ENCODE measurements at regions not wholly inside any gene's neighbourhood (a gene's known extent, or its start where the extent isn't known, plus 50 kb on each side); places are given as distances from the start of the nearest gene placed in this dataset.
A peak's percentile ranks its signal among the peaks of the same experiment; 100 is the strongest.
"Not testable (repeated sequence)": the region's sequence is repeated elsewhere in the genome, so short reads cannot be mapped to it uniquely, and the experiment has no call there.

DNA sequence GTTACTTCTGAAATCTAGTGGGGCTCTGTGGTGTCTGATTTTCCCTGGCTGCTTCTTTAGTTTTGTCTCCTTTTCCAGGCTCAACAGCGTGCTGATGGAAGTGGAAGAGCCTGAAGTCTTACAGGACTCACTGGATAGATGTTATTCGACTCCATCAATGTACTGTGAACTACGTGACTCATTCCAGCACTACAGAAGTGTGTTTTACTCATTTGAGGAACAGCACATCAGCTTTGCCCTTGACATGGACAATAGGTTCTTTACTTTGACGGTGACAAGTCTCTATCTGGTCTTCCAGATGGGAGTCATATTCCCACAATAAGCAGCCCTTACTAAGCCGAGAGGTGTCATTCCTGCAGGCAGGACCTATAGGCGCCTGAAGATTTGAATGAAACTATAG, 51.1 kb downstream of the NBPF8 start:
- peak; percentile 44 for DNase-seq (ENCODE audit: low read depth)

DNA sequence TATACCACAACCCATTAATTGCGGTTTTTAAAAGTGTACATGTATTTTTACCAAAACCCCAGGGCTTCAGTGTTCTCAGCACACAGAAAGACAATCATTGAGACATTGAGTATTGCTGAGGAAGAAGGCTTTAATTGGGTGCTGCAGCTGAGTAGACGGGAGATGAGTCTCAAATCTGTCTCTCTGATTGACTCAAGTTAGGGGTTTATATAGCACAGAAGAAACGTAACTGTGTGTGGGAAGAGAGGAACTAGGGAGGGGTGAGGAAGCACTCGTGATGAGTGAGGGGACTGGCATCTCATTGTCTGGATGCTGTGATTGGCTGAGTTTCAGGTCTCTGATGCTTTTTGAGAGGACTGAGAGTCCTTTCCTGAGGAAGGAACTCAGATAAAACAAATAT, 62.8 kb downstream of the NBPF8 start:
- DNase-seq (ENCODE audit: low read depth) = not testable (repeated sequence)

- DNase-seq (ENCODE audit: low read depth) = not testable (repeated sequence)
Measured at GRCh38 chr1:120478400-120478799, 63.6 kb downstream of the NBPF8 start.

- DNase-seq (ENCODE audit: low read depth) = not testable (repeated sequence)
Measured at GRCh38 chr1:120487542-120487941, 72.7 kb downstream of the NBPF8 start.

DNA sequence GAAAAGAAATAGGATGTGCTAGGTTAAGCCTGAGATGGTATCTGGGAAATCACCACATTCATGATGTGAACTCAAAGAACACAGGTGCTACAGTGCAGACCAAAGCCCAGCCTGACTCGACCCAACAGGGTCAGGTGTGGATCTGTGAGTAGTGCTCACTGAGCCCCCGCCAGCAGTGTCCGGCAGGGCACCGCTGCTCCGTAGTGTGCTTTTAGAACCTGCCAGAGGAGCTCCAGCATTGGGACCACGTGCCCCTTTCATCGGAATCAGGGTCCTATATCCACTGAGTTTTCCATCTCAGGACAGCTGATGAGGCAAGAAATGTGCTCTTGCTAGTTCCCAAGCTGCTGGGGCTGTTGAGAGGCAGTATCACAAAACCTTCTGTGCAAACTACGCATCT, 74.4 kb downstream of the NBPF8 start:
- DNase-seq (ENCODE audit: low read depth) = not testable (repeated sequence)

DNA sequence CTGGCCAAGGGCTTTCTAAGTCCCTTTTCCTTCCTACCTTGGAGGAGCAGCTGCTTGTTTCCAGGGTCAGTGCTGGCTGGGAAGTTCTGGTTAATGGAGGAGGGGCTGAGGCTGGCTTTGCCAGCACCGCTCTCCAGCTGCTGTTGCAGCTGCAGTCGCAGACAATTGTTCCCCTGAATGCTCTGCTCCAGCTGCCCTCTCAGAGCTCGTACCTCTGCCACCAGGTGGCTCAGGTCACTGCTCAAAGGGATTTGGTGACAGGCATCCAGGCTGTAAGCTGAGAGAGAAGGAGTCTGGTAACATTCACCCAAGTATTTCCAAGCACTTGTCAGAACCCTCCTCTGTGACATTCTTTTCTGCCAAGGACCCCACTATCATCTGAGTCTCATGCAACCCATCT, 82.3 kb downstream of the NBPF8 start:
- DNase-seq (ENCODE audit: low read depth) = not testable (repeated sequence)

DNA sequence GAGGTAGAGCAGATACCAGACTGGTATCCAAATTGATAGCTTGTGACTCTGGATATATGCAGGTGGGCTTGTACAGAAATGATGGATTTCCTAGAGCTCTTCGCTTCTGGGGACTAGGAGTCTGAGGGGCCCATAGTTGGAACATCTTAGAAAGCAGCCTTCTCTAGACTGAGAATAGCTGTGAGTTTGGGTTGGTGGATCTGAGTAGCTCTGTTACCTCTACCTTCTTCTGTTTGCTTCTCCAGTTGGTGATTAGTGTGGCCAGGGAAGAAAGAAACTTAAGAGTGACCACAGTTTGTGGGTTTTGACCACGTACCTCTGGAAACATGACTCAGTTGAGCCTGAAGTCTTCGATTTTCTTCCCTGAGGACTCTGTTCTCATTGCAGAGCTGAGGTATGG, 88.4 kb downstream of the NBPF8 start:
- DNase-seq (ENCODE audit: low read depth) = not testable (repeated sequence)

GRCh38 chr1:120506352-120506751, 91.5 kb downstream of the NBPF8 start:
- DNase-seq (ENCODE audit: low read depth) = not testable (repeated sequence)

GRCh38 chr1:120508351-120508750, 93.5 kb downstream of the NBPF8 start:
- DNase-seq (ENCODE audit: low read depth) = not testable (repeated sequence)

DNA sequence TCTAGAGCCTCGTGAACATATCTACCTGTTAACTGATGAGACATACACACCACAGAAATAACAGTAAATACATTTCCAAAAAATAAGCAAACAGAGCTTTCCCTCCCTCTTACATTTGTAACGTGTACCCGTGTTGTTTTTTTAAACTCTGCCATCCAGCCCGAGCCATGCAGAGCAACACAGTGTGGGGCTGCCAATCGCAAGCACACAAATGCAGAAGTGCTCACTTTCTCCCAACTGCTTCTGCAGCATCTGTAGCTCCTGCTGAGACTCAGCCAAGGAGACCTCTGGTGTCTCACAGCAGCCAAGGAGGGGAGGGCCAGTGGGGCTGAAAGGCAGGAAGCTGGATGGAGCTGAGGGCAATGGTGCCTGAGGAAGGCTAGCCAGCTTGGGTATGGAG, 94.4 kb downstream of the NBPF8 start:
- DNase-seq (ENCODE audit: low read depth) = not testable (repeated sequence)

GRCh38 chr1:120513099-120513498, 98.3 kb downstream of the NBPF8 start:
- not testable (repeated sequence) for DNase-seq (ENCODE audit: low read depth)

DNA sequence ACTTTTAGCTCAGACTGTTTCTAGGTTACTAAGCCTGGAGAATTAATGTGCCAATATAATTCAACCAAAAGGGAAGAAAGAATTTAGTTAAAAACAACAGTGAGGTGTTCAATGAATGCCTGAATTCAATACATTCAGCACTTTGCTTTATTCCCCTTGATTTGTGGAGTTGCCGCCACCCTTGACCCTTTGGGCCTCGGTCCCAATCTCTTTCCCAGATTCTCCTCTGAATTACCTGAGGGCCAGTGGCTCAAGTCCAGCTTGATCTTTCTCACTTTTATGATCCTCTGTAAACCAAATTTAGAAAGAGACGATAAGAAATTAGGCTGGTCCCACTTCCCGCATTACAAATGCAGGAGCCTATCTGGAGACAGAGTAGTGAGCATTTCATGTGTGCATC, 98.7 kb downstream of the NBPF8 start:
- DNase-seq (ENCODE audit: low read depth) = not testable (repeated sequence)

DNA sequence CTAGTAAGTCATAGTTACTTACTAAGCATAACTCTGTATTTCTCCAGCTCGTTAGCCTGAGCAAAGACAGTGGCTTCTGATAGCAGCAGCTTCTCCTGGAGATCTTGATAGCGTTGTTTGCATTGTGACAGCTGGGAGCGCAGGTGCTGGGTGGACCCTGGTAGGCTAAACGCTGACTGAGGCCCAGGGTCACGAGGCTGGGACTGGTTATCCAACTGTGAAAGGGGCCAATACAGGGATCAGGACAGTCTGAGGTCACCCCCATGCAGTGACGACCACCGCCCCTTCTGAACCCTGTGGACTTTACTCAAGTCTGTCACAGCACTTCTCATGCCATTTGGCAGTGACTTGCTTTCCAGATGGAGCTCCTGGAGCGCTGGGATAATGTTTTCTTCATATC, 104.4 kb downstream of the NBPF8 start:
- not testable (repeated sequence) for DNase-seq (ENCODE audit: low read depth)

DNA sequence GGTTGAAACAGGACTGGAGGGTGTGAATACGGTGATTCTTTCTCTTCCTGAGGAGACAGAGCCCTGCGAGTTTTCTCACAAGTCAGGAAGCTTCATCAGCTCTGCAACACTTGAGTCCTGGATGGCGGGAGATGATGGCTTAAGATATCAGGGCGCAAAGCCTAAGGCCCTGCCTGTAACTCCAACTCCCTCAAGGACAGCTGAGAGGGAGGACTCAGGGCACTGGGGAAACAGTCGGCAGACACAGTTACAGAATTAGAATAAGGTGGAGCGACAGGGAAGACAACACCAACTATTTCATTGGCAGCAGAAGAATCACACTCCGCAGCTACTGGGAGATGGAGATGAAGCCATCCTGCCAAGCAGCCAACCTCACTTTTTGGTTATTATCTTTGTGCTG, 109.6 kb downstream of the NBPF8 start:
- not testable (repeated sequence) for DNase-seq (ENCODE audit: low read depth)

DNA sequence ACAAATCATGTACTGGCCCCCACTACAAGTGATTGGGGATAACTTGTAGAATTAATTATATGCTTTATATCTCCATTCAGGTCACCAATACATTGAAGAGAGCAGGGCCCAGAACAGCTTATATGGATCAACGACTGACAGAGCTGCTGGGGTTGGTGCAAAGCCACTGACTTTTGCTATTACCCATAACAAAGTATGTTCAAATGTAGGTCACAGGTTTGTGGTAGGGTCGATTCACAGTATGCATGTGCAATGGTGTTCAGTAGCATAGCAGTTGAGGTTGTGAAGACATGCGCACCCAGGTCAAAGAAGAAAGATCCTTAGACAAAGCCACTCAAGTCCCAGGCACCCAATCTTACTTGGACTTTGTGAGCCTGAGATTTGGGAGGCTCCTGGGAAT, 110.6 kb downstream of the NBPF8 start:
- DNase-seq (ENCODE audit: low read depth) = not testable (repeated sequence)

GRCh38 chr1:120529475-120530089, 114.7 kb downstream of the NBPF8 start:
- not testable (repeated sequence) for DNase-seq (ENCODE audit: low read depth)

GRCh38 chr1:120531455-120531854, 116.6 kb downstream of the NBPF8 start:
- not testable (repeated sequence) for DNase-seq (ENCODE audit: low read depth)

GRCh38 chr1:120534361-120535047, 119.7 kb downstream of the NBPF8 start:
- DNase-seq (ENCODE audit: low read depth) = peak; percentile 23

DNA sequence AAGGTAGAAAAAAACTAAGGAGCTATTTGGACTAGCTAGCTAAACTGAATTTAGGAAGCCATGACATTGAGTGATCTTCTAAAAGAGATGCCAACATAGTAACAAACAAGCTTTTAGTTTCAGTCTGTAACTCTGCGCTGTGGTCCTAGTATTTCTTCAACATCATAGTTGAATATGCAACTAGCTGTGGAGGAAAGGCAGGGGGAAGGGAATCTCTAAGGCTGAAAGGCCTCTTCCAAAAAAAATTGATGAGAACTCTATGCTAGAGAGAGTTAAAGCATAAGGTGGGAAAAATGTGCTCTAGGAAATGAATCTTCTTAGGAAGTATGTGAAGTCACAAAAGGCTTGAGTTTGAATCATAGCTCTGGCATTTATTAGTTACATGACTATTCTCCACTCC, 120.2 kb downstream of the NBPF8 start:
- DNase-seq (ENCODE audit: low read depth) = peak; percentile 72

- not testable (repeated sequence) for DNase-seq (ENCODE audit: low read depth)
Measured at GRCh38 chr1:120541394-120541793, 126.6 kb downstream of the NBPF8 start.

DNA sequence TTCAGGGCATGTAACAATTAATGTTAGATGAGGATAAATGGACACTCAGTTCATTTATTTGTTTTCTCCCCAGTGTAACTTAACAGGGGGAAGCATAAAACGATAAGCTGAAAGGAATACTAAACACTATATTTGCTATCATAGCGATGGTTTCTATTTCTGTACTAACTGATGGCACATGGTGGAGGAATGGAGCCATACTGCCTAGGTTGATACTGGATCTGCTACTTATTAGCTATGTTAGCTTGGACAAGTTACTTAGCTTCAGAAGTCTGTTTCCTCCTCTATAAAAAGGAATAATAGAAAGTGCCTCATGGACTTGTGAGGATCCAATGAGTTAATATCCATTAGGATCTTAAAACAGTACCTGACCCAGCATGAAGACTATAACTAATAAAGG, 127.5 kb downstream of the NBPF8 start:
- DNase-seq (ENCODE audit: low read depth) = not testable (repeated sequence)

DNA sequence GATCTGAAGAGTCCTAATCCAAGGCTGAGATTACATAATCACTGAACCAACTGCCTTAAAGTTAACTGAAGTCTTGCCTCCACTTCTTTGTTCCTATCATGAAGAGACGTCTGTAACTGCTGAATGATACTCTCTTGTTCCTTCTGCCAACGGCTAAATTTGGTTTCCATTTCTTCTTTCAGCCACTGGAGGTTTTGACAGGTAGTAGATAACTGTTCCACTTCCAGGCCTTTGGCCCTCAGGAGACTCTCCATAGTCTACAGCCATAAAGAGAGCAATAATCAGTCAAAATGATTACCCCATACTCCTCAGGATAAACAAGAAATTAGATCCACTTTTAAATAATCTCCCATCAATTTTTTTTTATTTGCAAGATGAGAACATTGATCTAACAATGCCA, 128.1 kb downstream of the NBPF8 start:
- not testable (repeated sequence) for DNase-seq (ENCODE audit: low read depth)

DNA sequence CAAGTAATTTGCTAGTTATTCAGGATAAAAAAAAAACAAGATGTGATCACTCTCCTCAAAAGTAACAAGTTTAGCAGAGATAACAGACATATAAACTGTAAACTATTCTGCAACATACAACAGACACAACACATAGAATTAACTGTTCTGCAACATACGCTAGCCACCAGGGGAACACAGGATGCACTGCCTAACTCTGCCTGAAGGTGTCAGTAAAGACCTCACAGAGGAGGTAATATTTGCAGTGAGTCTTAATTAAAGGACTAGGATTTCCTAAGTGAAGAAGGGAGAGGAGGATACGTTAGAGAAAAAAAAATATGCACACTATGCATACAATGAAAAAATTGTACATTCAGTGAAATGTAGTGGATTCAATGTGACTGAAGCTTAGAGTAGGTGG, 129.6 kb downstream of the NBPF8 start:
- not testable (repeated sequence) for DNase-seq (ENCODE audit: low read depth)

DNA sequence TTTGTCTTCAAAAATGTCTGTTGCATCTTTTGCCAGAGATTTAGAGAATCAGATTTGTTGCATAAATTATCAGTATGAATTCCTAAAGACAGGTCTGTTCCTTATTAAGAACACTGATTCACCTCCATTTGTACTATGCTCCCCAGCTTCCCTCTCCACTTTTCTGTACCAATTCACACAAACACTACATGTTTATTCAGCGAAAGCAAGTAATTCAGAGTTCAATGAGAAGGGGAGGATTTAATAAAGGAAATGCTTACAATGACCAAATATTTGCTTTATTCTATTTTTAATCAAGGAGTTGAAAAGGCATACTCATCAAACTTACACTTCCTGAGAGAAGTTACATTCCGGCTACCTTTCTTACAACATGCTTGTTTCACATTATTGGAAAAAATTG, 135.5 kb downstream of the NBPF8 start:
- DNase-seq (ENCODE audit: low read depth) = not testable (repeated sequence)

Data from iris pigment epithelial cell (primary cell).